Memory B cell (primary cell): ENCODE measurements at regions not wholly inside any gene's neighbourhood (a gene's known extent, or its start where the extent isn't known, plus 50 kb on each side); places are given as distances from the start of the nearest gene placed in this dataset.

Experiments used
- ATAC-seq: fragments of 150-1000 bp; cut with Tn5 transposase; 2 replicates; pipeline ENCODE4 v1.10.0; 2021; ENCODE audit warnings: low read depth, mild to moderate bottlenecking, moderate library complexity
- DNase-seq, 2 donors: peaks; one replicate each; pipeline ENCODE4 v3.0.0; 2022; ENCODE audit warnings: low spot score in 2 of 2
- H3K27ac Mint-ChIP-seq: one replicate; pipeline ENCODE4 v1.8.0; 2022; ENCODE audit warnings: mild to moderate bottlenecking, moderate library complexity, mixed read lengths
- H3K27me3 Mint-ChIP-seq: one replicate; pipeline ENCODE4 v1.8.0; 2022; ENCODE audit warnings: mixed read lengths
- H3K36me3 Mint-ChIP-seq: one replicate; pipeline ENCODE4 v1.8.0; 2022; ENCODE audit warnings: mild to moderate bottlenecking, mixed read lengths
- H3K4me1 Mint-ChIP-seq: one replicate; pipeline ENCODE4 v1.8.0; 2022; ENCODE audit warnings: mixed read lengths
- H3K4me3 Mint-ChIP-seq: one replicate; pipeline ENCODE4 v1.8.0; 2022; ENCODE audit warnings: mild to moderate bottlenecking, moderate library complexity, mixed read lengths
- H3K9me3 Mint-ChIP-seq: one replicate; pipeline ENCODE4 v1.8.0; 2022; ENCODE audit warnings: mixed read lengths

DNA sequence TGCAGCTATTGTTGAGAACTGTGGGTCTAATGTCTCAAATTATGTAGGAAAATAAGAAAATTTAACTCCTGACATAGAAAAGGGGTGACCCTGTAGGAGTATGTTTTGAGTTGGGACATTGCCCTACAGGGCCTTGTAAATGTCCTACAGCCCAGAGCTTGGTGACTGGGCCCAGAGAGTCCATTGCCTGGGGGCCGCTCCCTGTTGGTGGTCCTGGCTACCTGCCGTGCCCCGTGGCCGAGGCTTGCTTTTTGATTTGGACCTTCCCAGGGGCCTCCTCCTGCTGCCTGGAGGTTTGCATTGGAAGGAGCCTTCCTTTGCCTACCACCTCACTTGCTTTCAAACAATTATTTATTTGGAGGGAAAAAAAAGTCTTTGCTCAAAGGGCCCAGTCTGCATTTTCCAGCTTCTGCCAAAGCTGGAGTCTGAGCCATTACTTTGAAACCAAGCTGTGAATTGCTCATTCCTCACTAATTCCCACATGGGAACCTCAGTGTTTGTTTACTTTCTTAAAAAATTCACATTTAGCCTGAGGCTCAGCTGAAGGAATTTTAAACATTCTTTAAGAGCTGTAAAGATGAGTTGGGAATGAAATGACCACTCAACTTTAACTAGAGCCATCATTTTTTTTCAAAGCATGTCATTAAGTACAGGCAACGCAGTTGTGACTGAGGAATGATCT lies 355.0 kb downstream of the GLRX3 start:
- Mint-ChIP-seq H3K4me3 (no peak overlapping the region), H3K9me3 (no peaks in the 10 kb centered on the region), H3K27ac (no peak overlapping the region), H3K27me3 (no peaks in the 10 kb centered on the region), H3K36me3 (no peaks in the 10 kb centered on the region), H3K4me1 (no peaks in the 10 kb centered on the region)
- no peak for ATAC-seq
- DNase-seq = no peak

DNA sequence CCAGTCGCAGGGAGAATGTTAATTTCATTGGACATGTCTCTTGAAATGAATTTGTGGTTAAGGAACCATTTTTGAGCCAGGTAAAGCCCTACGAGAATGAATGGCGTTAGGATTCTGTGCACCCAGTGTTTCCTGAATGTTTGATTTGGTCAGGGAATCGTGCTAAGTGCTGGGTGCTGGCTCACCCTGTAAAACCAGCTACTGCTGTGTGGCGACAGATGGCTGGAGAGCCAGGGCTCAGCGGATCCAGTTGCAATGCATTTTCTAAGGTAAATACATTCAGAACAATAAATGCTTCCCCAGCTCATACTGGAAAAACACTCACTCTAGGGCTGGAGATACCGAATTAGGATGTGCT lies 355.5 kb downstream of the GLRX3 start:
- Mint-ChIP-seq H3K4me1 (no peaks in the 10 kb centered on the region), H3K27ac (no peak overlapping the region), H3K27me3 (no peaks in the 10 kb centered on the region), H3K4me3 (no peak overlapping the region), H3K9me3 (no peaks in the 10 kb centered on the region), H3K36me3 (no peaks in the 10 kb centered on the region)
- ATAC-seq (no peak), DNase-seq (no peak)

DNA sequence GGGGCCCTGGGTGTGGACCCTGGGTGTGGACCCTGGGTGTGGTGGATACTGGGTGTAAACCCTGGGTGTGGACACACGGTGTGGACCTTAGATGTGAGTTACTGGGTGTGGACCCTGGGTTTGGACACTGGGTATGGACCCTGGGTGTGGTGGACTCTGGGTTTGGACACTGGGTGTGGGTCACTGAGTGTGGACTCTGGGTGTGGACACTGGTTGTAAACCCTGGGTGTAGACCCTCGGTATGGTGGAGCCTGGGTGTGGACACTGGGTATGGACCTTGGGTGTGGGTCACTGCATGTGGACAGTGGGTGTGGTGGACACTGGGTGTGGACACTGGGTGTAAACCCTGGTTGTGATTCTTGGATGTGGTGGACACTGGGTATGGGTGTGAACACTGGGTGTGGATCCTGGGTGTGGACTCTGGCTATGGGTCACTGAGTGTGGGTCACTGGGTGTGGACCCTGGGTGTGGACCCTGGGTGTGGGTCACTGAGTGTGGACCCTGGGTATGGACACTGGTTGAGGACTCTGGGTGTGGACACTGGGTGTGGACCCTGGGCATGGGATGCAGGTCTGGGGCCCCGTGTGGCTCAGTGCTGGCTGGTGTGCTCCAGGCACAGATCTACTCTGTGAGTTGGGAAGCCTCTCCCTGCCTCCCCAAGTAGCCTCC lies 356.2 kb downstream of the GLRX3 start:
- H3K4me3 Mint-ChIP-seq = no peak overlapping the region
- H3K27me3 Mint-ChIP-seq = no peaks in the 10 kb centered on the region
- ATAC-seq (no peak), DNase-seq (no peak)
- no peaks in the 10 kb centered on the region for H3K4me1 Mint-ChIP-seq
- no peaks in the 10 kb centered on the region for H3K36me3 Mint-ChIP-seq
- H3K27ac Mint-ChIP-seq = no peak overlapping the region
- no peaks in the 10 kb centered on the region for H3K9me3 Mint-ChIP-seq

DNA sequence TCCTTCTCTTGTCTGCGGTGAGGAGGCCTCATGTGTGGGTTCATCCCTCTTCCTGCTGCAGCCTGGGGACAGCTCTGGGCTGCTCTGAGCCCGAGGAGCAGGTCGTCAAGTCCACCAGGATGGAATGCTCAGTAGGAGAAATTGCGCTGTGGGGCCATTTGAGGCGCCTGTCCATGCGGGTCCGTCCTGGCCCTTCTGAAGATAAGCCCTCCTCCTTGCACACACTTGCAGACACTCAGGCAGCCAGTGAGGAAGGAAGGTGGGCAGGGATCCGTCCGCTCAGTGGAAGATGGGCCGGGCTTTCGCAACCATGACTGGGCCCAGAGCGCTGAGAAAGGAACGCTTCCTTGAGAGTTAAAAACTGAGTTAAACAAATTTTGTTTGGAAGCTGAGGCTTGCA lies 356.8 kb downstream of the GLRX3 start:
- Mint-ChIP-seq H3K4me3 (no peak overlapping the region), H3K36me3 (no peaks in the 10 kb centered on the region), H3K27me3 (no peaks in the 10 kb centered on the region), H3K4me1 (no peaks in the 10 kb centered on the region), H3K27ac (no peak overlapping the region), H3K9me3 (no peaks in the 10 kb centered on the region)
- no peak for ATAC-seq
- DNase-seq = no peak

DNA sequence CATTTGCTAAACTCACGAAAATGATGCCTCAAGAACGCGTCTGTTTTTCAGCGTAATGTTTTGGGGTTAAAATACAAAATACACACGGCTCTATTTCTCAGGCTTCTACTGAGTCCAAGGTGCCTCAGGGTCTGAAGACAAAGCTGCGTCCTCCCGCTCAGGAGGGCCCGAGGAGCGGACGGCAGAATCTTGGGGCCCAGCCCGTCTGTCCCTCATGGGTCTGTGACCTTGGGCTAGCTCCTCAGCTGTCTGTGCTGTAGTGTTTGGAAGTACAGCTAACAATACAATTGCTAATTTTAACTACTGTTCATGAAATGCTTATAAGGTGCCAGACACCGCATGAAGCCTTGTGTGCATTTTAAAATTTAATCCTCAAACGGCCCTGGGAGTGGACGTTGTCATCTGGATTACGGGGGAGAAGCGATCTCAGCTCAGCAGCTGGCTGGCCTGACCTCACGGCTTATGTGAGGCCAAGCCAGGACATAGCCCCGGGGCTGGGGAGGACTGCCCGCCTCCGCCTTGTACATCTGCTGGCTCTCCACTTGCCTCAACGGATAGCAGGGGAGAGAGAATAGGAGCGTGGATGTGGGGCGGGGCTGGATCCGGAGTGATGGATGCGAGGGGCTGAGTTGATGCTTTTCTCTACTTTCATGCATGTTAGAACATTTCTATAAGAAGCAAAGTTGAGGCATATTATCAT lies 357.4 kb downstream of the GLRX3 start:
- no peak for ATAC-seq
- H3K27me3 Mint-ChIP-seq = no peaks in the 10 kb centered on the region
- H3K36me3 Mint-ChIP-seq = no peaks in the 10 kb centered on the region
- DNase-seq = no peak
- H3K4me3 Mint-ChIP-seq = no peak overlapping the region
- no peaks in the 10 kb centered on the region for H3K9me3 Mint-ChIP-seq
- no peaks in the 10 kb centered on the region for H3K4me1 Mint-ChIP-seq
- no peak overlapping the region for H3K27ac Mint-ChIP-seq

DNA sequence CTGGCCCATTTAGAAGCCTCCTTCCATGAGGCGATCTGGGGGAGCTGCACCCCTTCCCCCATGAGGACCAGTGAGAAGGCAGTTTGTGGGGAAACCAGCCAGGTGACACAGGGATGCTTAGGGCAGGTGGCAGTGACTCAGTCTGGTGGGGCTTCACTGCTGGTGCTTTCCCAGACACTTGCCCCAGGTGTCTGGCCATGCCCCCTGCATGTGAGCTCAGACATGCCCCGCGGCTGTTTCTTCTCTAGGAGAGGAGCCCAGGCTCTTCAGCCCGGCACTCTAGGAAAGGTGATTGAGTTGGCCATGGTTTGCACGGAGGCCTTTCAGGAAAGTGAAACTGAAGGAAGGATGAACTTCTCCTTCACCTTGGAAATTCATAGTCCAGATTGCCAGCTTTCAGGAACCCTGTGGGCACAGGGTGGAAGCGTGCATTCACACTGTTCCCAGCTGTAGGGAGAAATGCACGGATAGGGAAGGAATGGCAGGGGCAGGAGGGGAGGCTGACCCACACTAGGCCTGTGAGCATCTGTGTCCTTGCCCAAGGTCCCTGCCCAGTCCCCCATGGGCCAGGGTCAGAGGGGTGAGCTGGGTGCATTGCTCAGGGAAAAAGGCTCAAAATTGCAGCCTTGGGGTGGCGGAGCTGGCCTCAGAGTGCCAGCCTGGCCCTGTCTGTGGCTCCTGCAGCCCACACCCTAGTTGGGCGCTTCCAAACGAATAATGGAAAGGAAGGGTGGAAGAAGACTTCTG lies 359.1 kb downstream of the GLRX3 start:
- no peaks in the 10 kb centered on the region for H3K9me3 Mint-ChIP-seq
- no peaks in the 10 kb centered on the region for H3K36me3 Mint-ChIP-seq
- no peak for DNase-seq
- ATAC-seq = no peak
- H3K4me1 Mint-ChIP-seq = no peaks in the 10 kb centered on the region
- no peak overlapping the region for H3K27ac Mint-ChIP-seq
- peaks cover 1% of the 10 kb centered on the region for H3K27me3 Mint-ChIP-seq
- H3K4me3 Mint-ChIP-seq = no peak overlapping the region

DNA sequence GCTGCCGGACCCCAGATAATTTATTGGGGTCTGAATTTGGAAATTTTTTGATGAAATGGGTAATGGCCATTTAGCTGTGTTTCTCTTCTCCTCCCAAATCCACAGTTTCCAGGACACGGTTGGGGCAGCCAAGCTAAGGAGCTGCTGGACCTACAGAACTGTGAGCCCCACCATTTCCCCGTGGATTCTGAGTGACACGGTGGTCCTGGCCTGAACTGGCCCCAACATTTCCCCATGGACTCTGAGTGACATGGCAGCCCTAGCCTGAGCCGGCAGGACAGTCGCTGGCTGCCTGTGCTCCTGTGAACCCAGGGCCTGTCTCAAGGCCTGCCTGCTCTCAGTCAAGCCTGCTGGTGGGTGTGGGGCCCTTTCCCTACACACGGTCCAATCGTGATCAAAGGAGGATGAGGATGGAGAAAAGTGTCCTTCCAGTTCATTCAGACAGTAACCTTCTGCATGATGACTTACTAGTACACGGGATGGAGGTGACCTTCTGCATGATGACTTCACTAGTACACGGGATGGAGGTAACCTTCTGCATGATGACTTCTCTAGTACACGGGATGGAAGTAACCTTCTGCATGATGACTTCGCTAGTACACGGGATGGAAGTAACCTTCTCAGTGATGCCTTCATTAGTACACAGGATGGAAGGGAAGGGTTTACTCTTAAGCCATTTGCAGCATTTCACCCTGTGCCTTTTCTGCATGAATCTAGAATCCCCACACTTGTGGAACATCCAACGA lies 359.9 kb downstream of the GLRX3 start:
- H3K4me3 Mint-ChIP-seq = no peak overlapping the region
- no peaks in the 10 kb centered on the region for H3K36me3 Mint-ChIP-seq
- no peaks in the 10 kb centered on the region for H3K4me1 Mint-ChIP-seq
- ATAC-seq = no peak
- no peak overlapping the region for H3K27ac Mint-ChIP-seq
- peaks cover 1% of the 10 kb centered on the region for H3K27me3 Mint-ChIP-seq
- H3K9me3 Mint-ChIP-seq = peaks cover 2% of the 10 kb centered on the region
- no peak for DNase-seq

DNA sequence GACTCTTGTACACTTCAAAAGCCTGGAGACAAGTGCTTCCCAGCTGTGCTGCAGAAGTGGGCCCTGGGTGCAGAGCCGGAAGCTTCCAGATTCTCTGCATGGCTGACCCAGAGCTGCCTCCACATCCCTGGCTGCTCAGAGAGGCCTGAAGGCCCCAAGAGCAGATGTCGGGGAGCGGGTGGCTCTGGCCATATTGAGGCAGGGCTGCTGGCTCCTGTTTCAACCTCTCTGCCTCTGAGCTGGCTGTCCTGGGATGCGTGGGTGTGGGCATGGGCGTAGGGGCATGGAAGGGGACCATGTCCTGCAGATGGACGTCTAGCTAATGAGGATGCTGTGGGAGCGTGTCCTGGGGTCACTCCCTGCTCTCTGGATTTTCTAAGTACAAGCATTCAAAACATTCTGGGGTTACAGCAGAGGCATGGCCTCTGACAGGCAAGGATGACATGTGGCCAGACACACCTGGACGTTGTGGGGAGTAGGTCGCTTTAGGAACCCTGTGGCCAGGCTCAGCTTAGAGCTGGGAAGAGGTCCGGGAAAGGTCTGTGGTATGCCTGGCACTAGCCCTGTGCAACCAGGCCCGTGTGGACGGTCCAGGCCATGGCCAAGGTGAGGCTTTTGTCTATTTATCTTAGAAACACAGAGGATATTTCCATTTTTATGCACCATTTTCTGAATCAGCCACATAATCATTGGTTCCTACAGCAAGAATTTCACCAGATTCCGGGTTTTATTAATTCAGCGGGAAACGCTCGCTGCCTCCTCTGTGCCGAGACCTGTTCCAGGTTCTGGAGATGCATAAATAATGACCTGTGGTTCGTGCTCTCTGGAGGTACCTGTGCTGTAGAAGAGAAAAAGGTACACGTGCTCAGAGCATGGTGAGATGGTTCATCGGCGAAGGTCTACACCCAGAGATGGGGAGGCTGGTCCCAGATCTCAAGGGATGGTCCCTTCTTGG lies 361.1 kb downstream of the GLRX3 start:
- H3K4me1 Mint-ChIP-seq = no peaks in the 10 kb centered on the region
- no peak overlapping the region for H3K27ac Mint-ChIP-seq

DNA sequence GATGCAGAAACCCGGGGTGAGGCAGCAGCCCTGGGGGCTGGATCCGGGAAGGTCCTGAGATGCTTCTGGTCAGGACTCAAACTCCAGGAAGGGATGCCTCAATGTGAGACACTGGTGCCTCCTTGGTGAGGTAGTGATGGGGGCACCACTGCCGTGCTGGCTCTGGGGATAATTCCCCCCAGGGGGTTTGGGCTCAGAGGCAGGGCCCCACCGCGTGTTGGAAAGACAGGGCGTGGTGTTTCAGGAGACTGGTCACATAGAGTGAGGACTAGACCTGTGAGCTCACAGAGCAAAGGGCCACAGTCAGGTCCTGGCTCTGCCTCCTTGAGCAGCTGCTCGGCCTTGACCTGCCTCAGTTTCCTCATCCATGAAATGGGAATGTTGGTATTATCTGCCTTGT lies 361.9 kb downstream of the GLRX3 start:
- Mint-ChIP-seq H3K36me3 (no peaks in the 10 kb centered on the region), H3K27me3 (peaks cover 1% of the 10 kb centered on the region), H3K27ac (no peak overlapping the region), H3K9me3 (peaks cover 3% of the 10 kb centered on the region), H3K4me3 (no peak overlapping the region), H3K4me1 (no peaks in the 10 kb centered on the region)
- no peak for ATAC-seq
- no peak for DNase-seq

More for the DNA sequence above, 361.1 kb downstream of the GLRX3 start:
- Mint-ChIP-seq H3K4me3 (no peak overlapping the region), H3K9me3 (peaks cover 3% of the 10 kb centered on the region), H3K27me3 (peaks cover 1% of the 10 kb centered on the region), H3K36me3 (no peaks in the 10 kb centered on the region)
- DNase-seq (no peak), ATAC-seq (no peak)

DNA sequence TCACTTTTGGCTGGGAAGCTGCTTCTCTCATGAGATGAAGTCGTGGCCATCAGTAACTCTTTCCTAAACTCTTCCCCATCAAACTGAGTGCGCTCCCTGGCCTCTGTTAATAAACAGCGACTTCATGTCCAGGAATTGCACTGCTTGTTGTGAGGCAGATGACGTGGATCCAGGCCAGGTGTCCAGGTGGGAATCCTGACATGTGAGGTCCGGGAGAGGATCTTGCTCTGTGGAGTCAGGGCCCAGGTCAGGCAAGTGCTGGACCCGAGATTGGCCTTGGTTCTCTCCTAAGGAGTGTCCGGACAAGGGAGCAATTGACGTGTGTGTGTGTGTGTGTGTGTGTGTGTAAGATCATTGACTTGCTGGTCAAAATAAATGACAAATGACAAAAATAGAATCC lies 362.7 kb downstream of the GLRX3 start:
- H3K27me3 Mint-ChIP-seq = peaks cover 1% of the 10 kb centered on the region
- no peaks in the 10 kb centered on the region for H3K4me1 Mint-ChIP-seq
- ATAC-seq = no peak
- no peaks in the 10 kb centered on the region for H3K36me3 Mint-ChIP-seq
- H3K4me3 Mint-ChIP-seq = no peak overlapping the region
- no peak for DNase-seq
- no peak overlapping the region for H3K27ac Mint-ChIP-seq
- peaks cover 4% of the 10 kb centered on the region for H3K9me3 Mint-ChIP-seq

DNA sequence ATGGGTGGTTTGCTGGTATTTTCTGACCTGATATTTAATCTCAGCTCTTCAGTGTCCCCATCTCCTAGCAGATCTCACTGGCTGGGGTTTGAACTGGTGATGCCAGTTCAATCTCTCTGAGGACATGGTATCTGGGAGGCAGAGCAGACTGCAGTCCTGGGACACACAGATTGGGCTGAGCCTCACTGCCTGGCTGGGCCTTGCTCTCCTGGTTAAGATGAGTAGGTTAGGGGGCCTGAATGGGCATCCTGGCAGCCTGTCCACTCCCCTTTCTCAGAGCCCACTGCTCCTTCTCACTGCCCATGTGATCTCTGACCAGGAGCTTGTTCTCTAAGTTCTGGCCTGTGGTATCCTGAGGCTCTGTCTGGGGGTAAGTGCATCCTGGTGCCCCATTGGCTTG lies 363.4 kb downstream of the GLRX3 start:
- H3K27me3 Mint-ChIP-seq = peaks cover 1% of the 10 kb centered on the region
- no peak for DNase-seq
- no peak overlapping the region for H3K27ac Mint-ChIP-seq
- no peak overlapping the region for H3K4me3 Mint-ChIP-seq
- ATAC-seq = no peak
- H3K4me1 Mint-ChIP-seq = no peaks in the 10 kb centered on the region
- no peaks in the 10 kb centered on the region for H3K36me3 Mint-ChIP-seq
- H3K9me3 Mint-ChIP-seq = peaks cover 7% of the 10 kb centered on the region

DNA sequence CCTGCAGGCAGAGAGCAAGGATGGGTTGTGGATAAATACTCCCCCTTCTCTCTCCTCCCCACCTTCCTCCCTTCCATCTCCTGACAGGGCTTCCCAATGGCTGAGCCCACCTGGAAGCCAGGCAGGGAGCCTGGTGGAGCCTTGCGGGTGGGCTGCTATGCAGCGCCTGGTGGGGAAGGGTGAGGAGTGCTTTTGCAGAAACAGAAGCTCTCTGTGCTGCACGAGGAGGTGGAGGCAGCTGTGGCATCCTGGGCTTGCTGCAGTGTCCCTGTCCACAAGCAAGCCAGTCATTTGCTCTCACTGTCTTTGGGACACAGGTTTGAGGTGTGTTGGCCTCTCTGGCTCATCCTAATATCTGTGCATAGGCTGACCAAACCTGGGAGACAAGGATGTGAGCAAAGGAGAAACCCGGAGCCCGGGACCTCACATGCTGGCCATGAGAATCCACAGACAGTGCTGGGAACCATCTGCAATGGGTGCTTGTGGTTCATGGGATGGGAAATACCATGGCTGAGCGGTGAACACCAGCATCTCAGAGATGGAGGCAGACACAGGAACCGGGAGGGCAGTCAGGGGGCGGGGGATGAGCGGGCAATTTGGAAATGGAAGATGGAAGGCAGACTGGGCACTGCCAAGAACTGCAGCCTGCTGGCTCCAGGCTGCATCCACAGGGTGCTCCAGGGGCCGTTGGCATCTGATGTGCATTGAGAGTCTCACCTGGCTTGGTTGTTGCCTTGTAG lies 364.2 kb downstream of the GLRX3 start:
- no peak for DNase-seq
- H3K36me3 Mint-ChIP-seq = no peaks in the 10 kb centered on the region
- H3K4me1 Mint-ChIP-seq = no peaks in the 10 kb centered on the region
- H3K9me3 Mint-ChIP-seq = peaks cover 8% of the 10 kb centered on the region
- H3K27ac Mint-ChIP-seq = no peak overlapping the region
- ATAC-seq = no peak
- H3K4me3 Mint-ChIP-seq = no peak overlapping the region
- peaks cover 1% of the 10 kb centered on the region for H3K27me3 Mint-ChIP-seq
